HepG2 (cell line): ENCODE measurements at regions not wholly inside any gene's neighbourhood (a gene's known extent, or its start where the extent isn't known, plus 50 kb on each side); places are given as distances from the start of the nearest gene placed in this dataset.

Experiments used
- ATAC-seq: fragments of 200-7000 bp; cut with Tn5 transposase; 3 replicates; pipeline ENCODE4 v1.9.1; 2020; ENCODE audit warnings: mild to moderate bottlenecking, moderate library complexity
- BruUV-seq: library from RNA; stranded (reverse); fragments of 400-500 nt; replicated peaks from 2 replicates; lab custom pipeline; 2021; lab: Mats Ljungman, UMichigan
- CTCF ChIA-PET: fragments of 300-600 bp; formaldehyde crosslinking; extraction: SDS; loops from one replicate; lab custom pipeline; 2021; ENCODE audit warnings: low total read pairs, inconsistent platforms, low intra/inter-chr PET ratio; lab: Yijun Ruan, JAX
- POLR2A ChIA-PET: fragments of 350-600 bp; sonication (Branson Sonifier 250); formaldehyde crosslinking; loops from one replicate; lab custom pipeline; 2020; ENCODE audit warnings: antibody characterized with exemption, inconsistent platforms; lab: Yijun Ruan, JAX
- DNase-seq: peaks from one replicate; pipeline ENCODE4 v3.0.0-alpha.2; 2015; ENCODE audit warnings: low spot score
- FAIRE-seq: peaks from 3 replicates; lab custom pipeline; 2011; peaks lifted over from hg19 to GRCh38; lab: Jason Lieb, UNC
- H2AFZ ChIP-seq: one replicate; pipeline ENCODE4 v1.6.1; 2011; ENCODE audit warnings: low read length, inconsistent platforms
- H3K27ac ChIP-seq: fragments of 300-600 bp; 3 replicates; pipeline ENCODE4 v1.8.0; 2011; ENCODE audit warnings: mixed run types, mild to moderate bottlenecking, mixed read lengths, low read length, inconsistent platforms; ENCODE audit not compliant: insufficient read depth; ENCODE audit errors: extremely low read length
- H3K27me3 ChIP-seq, 2 experiments: fragments of 200-600 bp in 1 of 2; 2 replicates in 1 of 2; 3 replicates in 1 of 2; pipeline versions ENCODE4 v1.6.0 to v1.8.0; 2011; ENCODE audit warnings: low read length in 2 of 2, mild to moderate bottlenecking in 2 of 2, moderate library complexity in 2 of 2, inconsistent platforms in 1 of 2; ENCODE audit not compliant: insufficient read depth in 2 of 2, control insufficient read depth in 1 of 2
- H3K36me3 ChIP-seq, 2 experiments: fragments of 200-600 bp in 1 of 2; replicated peaks in 1 of 2; 2 replicates in 1 of 2; 3 replicates in 1 of 2; pipeline versions ENCODE4 v1.5.1 to v1.8.0; 2011; ENCODE audit warnings: low read length in 2 of 2, inconsistent platforms in 1 of 2; ENCODE audit not compliant: insufficient read depth in 2 of 2, control insufficient read depth in 1 of 2
- H3K4me1 ChIP-seq: 2 replicates; pipeline ENCODE4 v1.5.1; 2012; ENCODE audit warnings: low read length, inconsistent platforms; ENCODE audit not compliant: insufficient read depth
- H3K4me2 ChIP-seq: 2 replicates; pipeline ENCODE4 v1.6.0; 2011; ENCODE audit warnings: low read depth, low read length, inconsistent platforms
- H3K4me3 ChIP-seq, 3 experiments: fragments of 200-600 bp in 1 of 3; sonication (generic), shearing (Covaris generic) in 1 of 3; replicated peaks in 1 of 3; 2 replicates each; pipeline ENCODE4 v1.5.1; 2011 to 2016; ENCODE audit warnings: low read length in 3 of 3, inconsistent platforms in 2 of 3, low read depth in 2 of 3, mild to moderate bottlenecking in 2 of 3, control low read depth in 1 of 3, mixed read lengths in 1 of 3; ENCODE audit not compliant: insufficient read depth in 1 of 3
- H3K79me2 ChIP-seq: one replicate; pipeline ENCODE4 v1.6.1; 2011; ENCODE audit warnings: low read length, inconsistent platforms; ENCODE audit not compliant: insufficient read depth
- H3K9ac ChIP-seq: 2 replicates; pipeline ENCODE4 v1.6.0; 2011; ENCODE audit warnings: mild to moderate bottlenecking, low read depth, low read length, inconsistent platforms; ENCODE audit not compliant: insufficient read depth
- H3K9me3 ChIP-seq: 2 replicates; pipeline ENCODE4 v1.5.1; 2012; ENCODE audit warnings: mild to moderate bottlenecking, low read length
- H4K20me1 ChIP-seq: 2 replicates; pipeline ENCODE4 v1.6.0; 2011; ENCODE audit warnings: inconsistent platforms, mild to moderate bottlenecking, low read length, moderate library complexity; ENCODE audit not compliant: insufficient read depth
- ATF1 ChIP-seq: IDR thresholded peaks from 2 replicates; pipeline ENCODE4 v1.6.1; 2016; ENCODE audit warnings: mild to moderate bottlenecking, control low read depth
- BCL6 ChIP-seq: IDR thresholded peaks from 2 replicates; pipeline ENCODE4 v1.6.1; 2016; ENCODE audit warnings: missing genetic modification reagents, missing compliant biosample characterization
- CCAR2 ChIP-seq: fragments of 200-400 bp; formaldehyde crosslinking; optimal IDR thresholded peaks from 2 replicates; pipeline ENCODE3; 2018; ENCODE audit warnings: low read depth, mild to moderate bottlenecking, low read length, moderate library complexity
- CTCF ChIP-seq: sonication (generic); formaldehyde crosslinking; IDR thresholded peaks from 2 replicates; pipeline ENCODE4 v1.5.0; 2020; ENCODE audit warnings: mild to moderate bottlenecking, missing genetic modification reagents, moderate library complexity
- FOXM1 ChIP-seq: sonication (generic); formaldehyde crosslinking; IDR thresholded peaks from 2 replicates; pipeline ENCODE4 v1.5.0; 2020; ENCODE audit warnings: missing genetic modification reagents
- IKZF1 ChIP-seq: fragments of 450-650 bp; IDR thresholded peaks from 2 replicates; pipeline ENCODE4 v1.7.1; 2016
- JUND ChIP-seq: sonication (generic); formaldehyde crosslinking; IDR thresholded peaks from 2 replicates; pipeline ENCODE4 v1.8.0; 2022; ENCODE audit warnings: mild to moderate bottlenecking, missing genetic modification reagents
- MED13 ChIP-seq: sonication (generic); formaldehyde crosslinking; IDR thresholded peaks from 2 replicates; pipeline ENCODE4 v1.5.0; 2020; ENCODE audit warnings: missing genetic modification reagents
- PHF5A ChIP-seq: IDR thresholded peaks from one replicate; pipeline ENCODE4 v1.6.1; 2018; ENCODE audit warnings: low read depth, missing genetic modification reagents; ENCODE audit not compliant: unreplicated experiment
- RAD51 ChIP-seq: fragments of 450-650 bp; IDR thresholded peaks from 2 replicates; pipeline ENCODE4 v1.6.1; 2016; ENCODE audit warnings: borderline replicate concordance
- RXRA ChIP-seq: sonication (generic); formaldehyde crosslinking; IDR thresholded peaks from 2 replicates; pipeline ENCODE4 v1.5.1; 2020; ENCODE audit warnings: missing genetic modification reagents
- SALL2 ChIP-seq: sonication (generic); formaldehyde crosslinking; IDR thresholded peaks from 2 replicates; pipeline ENCODE4 v1.8.1; 2023; ENCODE audit warnings: mild to moderate bottlenecking, missing genetic modification reagents, inconsistent platforms
- TRIM22 ChIP-seq: fragments of 450-650 bp; IDR thresholded peaks from 2 replicates; pipeline ENCODE4 v1.6.1; 2017
- ZBTB7A ChIP-seq: sonication (generic); formaldehyde crosslinking; IDR thresholded peaks from 2 replicates; pipeline ENCODE4 v1.8.0; 2022; ENCODE audit warnings: mild to moderate bottlenecking, missing genetic modification reagents
- ZMYM3 ChIP-seq: sonication (generic); formaldehyde crosslinking; IDR thresholded peaks from 2 replicates; pipeline ENCODE4 v1.5.1; 2020; ENCODE audit warnings: mild to moderate bottlenecking, missing genetic modification reagents
- ZNF143 ChIP-seq: sonication (generic); formaldehyde crosslinking; IDR thresholded peaks from 2 replicates; pipeline ENCODE4 v1.4.0; 2020; ENCODE audit warnings: missing genetic modification reagents
- ZNF317 ChIP-seq: sonication (generic); formaldehyde crosslinking; IDR thresholded peaks from 2 replicates; pipeline ENCODE4 v1.5.0; 2020; ENCODE audit warnings: mild to moderate bottlenecking, missing genetic modification reagents
- ZNF34 ChIP-seq: sonication (generic); formaldehyde crosslinking; IDR thresholded peaks from 2 replicates; pipeline ENCODE4 v1.4.0; 2020; ENCODE audit warnings: mild to moderate bottlenecking, missing genetic modification reagents, borderline replicate concordance
- ZNF350 ChIP-seq: sonication (generic); formaldehyde crosslinking; IDR thresholded peaks from 2 replicates; pipeline ENCODE4 v1.4.0; 2020; ENCODE audit warnings: mild to moderate bottlenecking, low read depth, missing genetic modification reagents, borderline replicate concordance
- ZNF570 ChIP-seq: sonication (generic); formaldehyde crosslinking; IDR thresholded peaks from 2 replicates; pipeline ENCODE4 v1.4.0; 2020; ENCODE audit warnings: mild to moderate bottlenecking, missing genetic modification reagents, borderline replicate concordance
- ZNF749 ChIP-seq: sonication (generic); formaldehyde crosslinking; IDR thresholded peaks from 2 replicates; pipeline ENCODE4 v1.8.0; 2022; ENCODE audit warnings: mild to moderate bottlenecking, missing genetic modification reagents, moderate library complexity, borderline replicate concordance
- ZNF761 ChIP-seq: sonication (generic); formaldehyde crosslinking; conservative IDR thresholded peaks from 2 replicates; pipeline ENCODE4 v1.4.0; 2020; ENCODE audit warnings: mild to moderate bottlenecking, missing genetic modification reagents
- ZSCAN25 ChIP-seq: sonication (generic); formaldehyde crosslinking; IDR thresholded peaks from 2 replicates; pipeline ENCODE4 v1.8.0; 2022; ENCODE audit warnings: mild to moderate bottlenecking, missing genetic modification reagents
- whole genome bisulfite sequencing: methylation state at CpG from one replicate; pipeline ENCODE4 v1.1.6; 2017; ENCODE audit warnings: low lambda C conversion rate; 5-methylcytosine and 5-hydroxymethylcytosine counted together
- in situ Hi-C: cut with HindIII; loops from 2 replicates; pipeline ENCODE4 v1.10.0; 2017; ENCODE audit warnings: low pct_unique_long_range_greater_than_20kb; ENCODE audit not compliant: extremely low pct_ligation_motif_present
- intact Hi-C: fragments of 100-400 bp; cut with micrococcal nuclease; formaldehyde crosslinking; loops from one replicate; pipeline ENCODE4 v1.10.0; 2022; ENCODE audit not compliant: unreplicated experiment

GRCh38 chr5:113817683-113818082 is 304.2 kb downstream of the YTHDC2 start:
- POLR2A ChIA-PET = no interaction called here
- BruUV-seq = no TSS peak

GRCh38 chr5:113823696-113824095 is 310.2 kb downstream of the YTHDC2 start:
- no peaks in the 10 kb centered on the region for H3K27me3 ChIP-seq
- no peaks in the 10 kb centered on the region for H3K79me2 ChIP-seq
- H3K9ac ChIP-seq = no peak overlapping the region
- H2AFZ ChIP-seq = no peak overlapping the region
- H3K9me3 ChIP-seq = no peaks in the 10 kb centered on the region
- H4K20me1 ChIP-seq = no peaks in the 10 kb centered on the region
- H3K4me1 ChIP-seq = no peaks in the 10 kb centered on the region
- H3K36me3 ChIP-seq = no peaks in the 10 kb centered on the region
- intact Hi-C loops (no loop called here), in situ Hi-C loops (no loop called here)
- no TSS peak for BruUV-seq
- H3K4me2 ChIP-seq = no peak overlapping the region
- FAIRE-seq = no peak
- ATAC-seq = no peak
- no peak overlapping the region for H3K4me3 ChIP-seq
- 3% methylated on average over 2 of the region's 3 CpGs for whole genome bisulfite sequencing
- no peak overlapping the region for H3K27ac ChIP-seq
- ChIA-PET POLR2A (no interaction called here), CTCF (no interaction called here)
- DNase-seq = no peak
- TF ChIP-seq ZNF761 (CRISPR knock-in tag) = no peak
- no peak for TF ChIP-seq ZMYM3 (CRISPR knock-in tag)
- no peak for TF ChIP-seq CTCF (CRISPR knock-in tag)
- no peak for TF ChIP-seq TRIM22
- no peak for TF ChIP-seq BCL6 (CRISPR knock-in tag)
- TF ChIP-seq ZNF749 (CRISPR knock-in tag) = no peak
- TF ChIP-seq JUND (CRISPR knock-in tag) = no peak
- TF ChIP-seq FOXM1 (CRISPR knock-in tag) = no peak
- TF ChIP-seq PHF5A = no peak
- no peak for TF ChIP-seq SALL2 (CRISPR knock-in tag)
- TF ChIP-seq IKZF1 = no peak
- TF ChIP-seq ZNF317 (CRISPR knock-in tag) = no peak
- TF ChIP-seq ZSCAN25 = no peak
- no peak for TF ChIP-seq ZNF34 (CRISPR knock-in tag)
- TF ChIP-seq ZBTB7A (CRISPR knock-in tag) = no peak
- no peak for TF ChIP-seq ZNF143 (CRISPR knock-in tag)
- TF ChIP-seq ZNF570 = no peak

More at GRCh38 chr5:113817683-113818082, 304.2 kb downstream of the YTHDC2 start:
- H3K27ac ChIP-seq = no peak overlapping the region
- CTCF ChIA-PET = no interaction called here
- no peaks in the 10 kb centered on the region for H3K9me3 ChIP-seq
- FAIRE-seq (no peak), DNase-seq (no peak), ATAC-seq (no peak)
- H3K4me2 ChIP-seq = no peak overlapping the region
- no peaks in the 10 kb centered on the region for H3K27me3 ChIP-seq
- no peaks in the 10 kb centered on the region for H3K36me3 ChIP-seq
- TF ChIP-seq ZNF350 (CRISPR knock-in tag) (no peak), RAD51 (peak; percentile 74), CCAR2 (no peak), ATF1 (CRISPR knock-in tag) (no peak), RXRA (CRISPR knock-in tag) (no peak), MED13 (CRISPR knock-in tag) (no peak)
- intact Hi-C loops (no loop called here), in situ Hi-C loops (no loop called here)
- H4K20me1 ChIP-seq = no peaks in the 10 kb centered on the region
- H3K79me2 ChIP-seq = no peaks in the 10 kb centered on the region
- H3K4me1 ChIP-seq = no peaks in the 10 kb centered on the region
- no peak overlapping the region for H2AFZ ChIP-seq
- no peak overlapping the region for H3K4me3 ChIP-seq
- WGBS = 2% methylated on average over 3 of the region's 3 CpGs
- no peak overlapping the region for H3K9ac ChIP-seq
